ENCODE measurements at regions not wholly inside any gene's neighbourhood (a gene's known extent, or its start where the extent isn't known, plus 50 kb on each side); places are given as distances from the start of the nearest gene placed in this dataset.
"Not testable (repeated sequence)": the region's sequence is repeated elsewhere in the genome, so short reads cannot be mapped to it uniquely, and the experiment has no call there.

DNA sequence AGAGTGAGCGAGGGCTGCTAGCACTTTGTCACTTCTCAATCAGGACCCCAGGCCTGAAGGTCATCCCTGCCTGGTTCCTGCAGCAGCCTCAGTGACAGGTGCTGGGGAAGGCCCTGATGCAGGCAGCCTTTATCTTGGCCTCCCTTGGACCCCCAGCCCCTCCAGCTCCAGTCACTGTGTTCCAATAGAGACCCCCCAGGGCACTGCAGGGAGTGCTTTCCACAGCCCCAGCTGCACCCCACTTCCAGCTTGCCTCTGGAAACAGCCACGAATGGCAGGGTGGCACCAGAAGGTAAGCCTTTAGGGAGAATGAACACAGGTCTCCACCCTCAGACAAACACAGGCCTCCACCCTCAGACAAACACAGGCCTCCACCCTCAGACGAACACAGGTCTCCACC is 241.6 kb upstream of the SGCG start:
- no peak for DNase-seq (ENCODE audit: low spot score)

- no peak for DNase-seq (ENCODE audit: low spot score)
Observed at GRCh38 chr13:22940090-22940710, 240.6 kb upstream of the SGCG start.

GRCh38 chr13:22940736-22941135 is 240.0 kb upstream of the SGCG start:
- no peak for DNase-seq (ENCODE audit: low spot score)

- not testable (repeated sequence) for DNase-seq (ENCODE audit: low spot score)
Observed at GRCh38 chr13:22941495-22941894, 239.3 kb upstream of the SGCG start.

DNA sequence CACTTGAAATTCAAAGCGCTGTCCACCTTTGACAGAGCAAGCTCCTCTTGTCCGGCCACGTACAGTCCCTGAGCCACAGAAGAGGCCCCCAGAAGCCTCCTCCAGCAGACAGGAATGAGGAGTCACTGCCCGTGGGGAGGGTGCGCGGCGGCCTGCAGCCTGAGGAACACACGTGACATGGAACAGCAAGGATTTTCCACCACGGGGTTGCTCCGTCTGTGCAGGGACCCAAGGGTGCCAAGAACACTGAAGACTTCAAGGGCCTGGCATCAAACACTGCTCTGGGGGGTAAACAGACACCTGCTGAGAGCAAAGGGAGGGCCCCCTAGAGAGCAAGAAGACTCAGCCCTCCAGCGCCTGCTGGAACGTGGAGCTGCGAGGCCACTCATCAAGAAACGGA is 237.9 kb upstream of the SGCG start:
- DNase-seq (ENCODE audit: low spot score) = not testable (repeated sequence)

- no peak for DNase-seq (ENCODE audit: low spot score)
Observed at GRCh38 chr13:22944378-22944777, 236.4 kb upstream of the SGCG start.

DNA sequence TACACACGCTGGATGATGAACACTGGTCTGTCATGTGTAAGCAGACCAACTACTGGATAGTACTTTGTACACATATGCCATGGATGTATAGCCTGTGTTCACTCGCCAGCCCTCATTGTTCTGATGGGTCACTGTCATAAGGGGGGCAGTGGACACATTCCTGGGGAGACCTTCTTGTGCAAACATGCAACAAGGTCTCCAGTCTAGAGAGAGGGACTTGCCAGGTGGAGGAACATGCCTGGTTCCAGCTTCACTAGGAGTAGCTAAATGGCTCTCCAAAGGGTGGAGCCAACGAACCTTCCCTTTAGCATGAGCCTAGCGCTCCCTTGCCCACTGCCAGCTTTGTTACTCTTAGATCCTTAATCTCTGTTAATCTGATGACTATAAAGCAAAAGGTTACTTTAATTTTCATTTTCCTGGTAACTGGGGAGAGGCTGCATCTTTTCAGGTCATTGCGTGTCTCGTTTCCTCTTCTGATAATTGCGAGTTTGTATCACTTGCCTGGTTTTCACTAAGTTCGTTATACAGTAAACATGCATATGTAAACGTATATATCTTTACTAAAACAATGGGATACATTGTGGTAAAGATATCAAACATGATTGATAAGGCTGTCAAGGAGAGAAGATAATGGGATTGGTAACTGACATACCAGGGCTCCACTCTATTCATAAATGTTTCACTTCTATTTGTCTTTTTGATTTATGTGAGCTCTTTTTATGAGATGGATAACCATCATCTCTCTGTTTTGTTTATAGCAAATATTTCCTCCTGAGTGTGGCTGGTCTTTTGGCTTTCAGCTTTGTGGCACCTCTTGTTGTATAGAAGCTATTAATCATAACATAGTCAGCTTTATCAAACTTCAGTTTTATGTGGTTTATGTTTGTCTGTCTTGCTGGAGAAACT is 235.2 kb upstream of the SGCG start:
- DNase-seq (ENCODE audit: low spot score) = no peak

- no peak for DNase-seq (ENCODE audit: low spot score)
Observed at GRCh38 chr13:22948421-22948820, 232.4 kb upstream of the SGCG start.

GRCh38 chr13:22952018-22952417 is 228.8 kb upstream of the SGCG start:
- DNase-seq (ENCODE audit: low spot score) = not testable (repeated sequence)

- not testable (repeated sequence) for DNase-seq (ENCODE audit: low spot score)
Observed at GRCh38 chr13:22955147-22955546, 225.6 kb upstream of the SGCG start.

DNA sequence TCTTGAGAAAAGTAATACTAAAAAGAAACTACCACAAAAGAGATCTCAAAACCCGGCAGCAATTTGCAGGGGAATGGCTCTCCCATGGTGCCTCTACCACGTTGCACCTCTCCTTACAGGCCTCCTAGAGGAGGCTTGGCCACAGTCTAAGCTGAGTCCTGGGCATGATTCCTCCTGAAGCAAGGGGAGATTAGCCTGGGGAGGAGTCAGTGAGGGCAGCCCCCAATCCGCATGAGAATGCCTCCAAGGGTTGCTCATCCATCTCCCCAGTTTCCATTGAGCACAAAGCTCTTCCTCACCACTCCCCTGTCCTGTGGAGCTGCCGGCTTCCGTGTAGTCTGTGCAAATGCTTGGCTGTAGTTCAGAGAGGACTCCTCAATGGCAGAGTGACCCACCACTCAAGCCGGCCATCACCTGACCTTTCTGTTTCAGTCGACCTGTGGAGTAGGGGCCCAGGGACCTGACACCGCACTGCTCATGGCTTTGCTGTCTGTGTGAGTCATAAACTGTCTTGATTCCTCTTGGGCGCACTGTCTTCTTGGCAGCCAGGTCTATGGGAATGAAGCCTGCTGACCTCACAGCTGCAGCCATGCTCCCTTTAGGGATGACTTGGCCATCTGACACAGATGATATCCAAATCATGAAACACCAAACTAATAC is 224.2 kb upstream of the SGCG start:
- not testable (repeated sequence) for DNase-seq (ENCODE audit: low spot score)

DNA sequence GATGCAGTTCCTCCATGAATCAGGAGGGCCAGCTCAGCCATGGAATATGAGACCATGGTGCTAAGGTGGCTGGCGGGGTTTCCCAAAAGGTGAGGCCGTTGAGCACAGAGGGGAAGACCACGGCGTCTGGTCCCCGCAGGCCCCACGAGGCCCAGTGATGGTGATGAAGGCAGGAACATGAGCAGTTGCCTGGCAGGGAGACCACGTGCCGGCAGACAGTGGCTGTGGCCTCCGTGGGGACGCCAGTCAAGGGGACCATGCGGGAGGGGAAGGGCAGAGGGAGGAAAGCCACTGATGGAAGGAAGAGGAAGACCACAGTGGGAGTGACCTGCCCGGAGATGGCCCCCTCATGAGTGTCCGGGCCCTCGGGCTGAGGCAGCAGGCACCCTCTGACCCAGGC is 220.9 kb upstream of the SGCG start:
- not testable (repeated sequence) for DNase-seq (ENCODE audit: low spot score)

DNA sequence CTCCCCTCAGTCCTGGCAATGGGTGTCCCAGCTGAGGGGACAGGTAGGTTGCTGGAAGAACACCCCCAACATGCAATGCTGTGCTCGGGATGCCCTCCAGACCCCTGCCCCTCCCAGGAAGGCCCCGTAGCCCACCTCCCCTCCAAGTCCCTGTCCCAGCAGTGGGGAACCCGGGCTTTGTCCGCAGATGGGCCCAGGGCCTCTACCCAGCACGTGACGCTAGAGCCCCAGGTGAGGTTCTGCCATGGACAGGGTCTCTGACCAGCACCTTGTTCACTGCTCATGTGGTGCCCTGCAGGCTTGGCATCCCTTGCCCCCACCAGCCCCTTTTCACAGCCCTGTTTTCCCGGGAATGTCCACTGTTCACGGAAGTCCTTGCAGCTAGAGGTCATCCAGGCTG is 220.0 kb upstream of the SGCG start:
- DNase-seq (ENCODE audit: low spot score) = no peak

- DNase-seq (ENCODE audit: low spot score) = not testable (repeated sequence)
Observed at GRCh38 chr13:22961342-22961741, 219.4 kb upstream of the SGCG start.

GRCh38 chr13:22961835-22962537 is 218.8 kb upstream of the SGCG start:
- DNase-seq (ENCODE audit: low spot score) = no peak

- not testable (repeated sequence) for DNase-seq (ENCODE audit: low spot score)
Observed at GRCh38 chr13:22963384-22964053, 217.3 kb upstream of the SGCG start.

GRCh38 chr13:22964245-22964966 is 216.4 kb upstream of the SGCG start:
- DNase-seq (ENCODE audit: low spot score) = no peak

- DNase-seq (ENCODE audit: low spot score) = not testable (repeated sequence)
Observed at GRCh38 chr13:22965011-22965857, 215.5 kb upstream of the SGCG start.

GRCh38 chr13:22965858-22966239 is 214.9 kb upstream of the SGCG start:
- not testable (repeated sequence) for DNase-seq (ENCODE audit: low spot score)

- not testable (repeated sequence) for DNase-seq (ENCODE audit: low spot score)
Observed at GRCh38 chr13:22966753-22967152, 214.0 kb upstream of the SGCG start.

All from cerebellar cortex (tissue), 1 donor.